HUES64 (cell line): ENCODE measurements at regions not wholly inside any gene's neighbourhood (a gene's known extent, or its start where the extent isn't known, plus 50 kb on each side); places are given as distances from the start of the nearest gene placed in this dataset.

Source experiments
- H3K27ac ChIP-seq: 2 replicates; pipeline ENCODE4 v1.7.0; 2013; ENCODE audit warnings: low read depth, low read length, inconsistent platforms
- H3K27me3 ChIP-seq: 2 replicates; pipeline ENCODE4 v1.6.1; 2013; ENCODE audit warnings: mild to moderate bottlenecking, low read length; ENCODE audit not compliant: insufficient read depth
- H3K36me3 ChIP-seq: 2 replicates; pipeline ENCODE4 v1.6.1; 2013; ENCODE audit warnings: mild to moderate bottlenecking, low read length; ENCODE audit not compliant: insufficient read depth
- H3K4me1 ChIP-seq: 2 replicates; pipeline ENCODE4 v1.6.1; 2013; ENCODE audit warnings: mild to moderate bottlenecking, low read length, moderate library complexity; ENCODE audit not compliant: insufficient read depth
- H3K4me3 ChIP-seq: 2 replicates; pipeline ENCODE4 v1.5.1; 2013; ENCODE audit warnings: mild to moderate bottlenecking, low read length, moderate library complexity
- H3K9ac ChIP-seq: 2 replicates; pipeline ENCODE4 v1.6.1; 2013; ENCODE audit warnings: mild to moderate bottlenecking, low read depth, low read length
- H3K9me3 ChIP-seq: 2 replicates; pipeline ENCODE4 v1.6.1; 2013; ENCODE audit warnings: low read depth, low read length; ENCODE audit not compliant: insufficient read depth
- WGBS: fragments of 150-250, 120-280 bp; methylation state at CpG from one replicate; pipeline ENCODE4 v1.1.7; 2013; ENCODE audit warnings: missing lambda C conversion rate; 5-methylcytosine and 5-hydroxymethylcytosine counted together

GRCh38 chr7:47100817-47101435 lies 481.0 kb downstream of the TNS3 start:
- Histone ChIP-seq H3K36me3 (no peaks in the 10 kb centered on the region), H3K27ac (no peak overlapping the region), H3K4me3 (no peak overlapping the region), H3K27me3 (no peaks in the 10 kb centered on the region), H3K9ac (no peak overlapping the region), H3K9me3 (no peaks in the 10 kb centered on the region), H3K4me1 (no peaks in the 10 kb centered on the region)
- WGBS = 45% methylated on average over 5 of the region's 5 CpGs

GRCh38 chr7:47100148-47100816 lies 481.6 kb downstream of the TNS3 start:
- 98% methylated on average over 4 of the region's 5 CpGs for WGBS
- Histone ChIP-seq H3K27me3 (no peaks in the 10 kb centered on the region), H3K9ac (no peak overlapping the region), H3K27ac (no peak overlapping the region), H3K9me3 (no peaks in the 10 kb centered on the region), H3K4me3 (no peak overlapping the region), H3K36me3 (no peaks in the 10 kb centered on the region), H3K4me1 (no peaks in the 10 kb centered on the region)

- no peaks in the 10 kb centered on the region for H3K9me3 ChIP-seq
- H3K27ac ChIP-seq = no peak overlapping the region
- no peak overlapping the region for H3K9ac ChIP-seq
- H3K27me3 ChIP-seq = no peaks in the 10 kb centered on the region
- H3K4me3 ChIP-seq = no peak overlapping the region
- no peaks in the 10 kb centered on the region for H3K4me1 ChIP-seq
- WGBS = 94% methylated on average over 1 of the region's 2 CpGs
- no peaks in the 10 kb centered on the region for H3K36me3 ChIP-seq
Observed at GRCh38 chr7:47097431-47097830, 484.5 kb downstream of the TNS3 start.

GRCh38 chr7:47095946-47096345 lies 486.0 kb downstream of the TNS3 start:
- H3K4me1 ChIP-seq = no peaks in the 10 kb centered on the region
- WGBS = 89% methylated on average over 1 of the region's 1 CpG

GRCh38 chr7:47094462-47094861 lies 487.4 kb downstream of the TNS3 start:
- H3K9ac ChIP-seq = no peak overlapping the region

More at GRCh38 chr7:47095946-47096345, 486.0 kb downstream of the TNS3 start:
- Histone ChIP-seq H3K9ac (no peak overlapping the region), H3K27ac (no peak overlapping the region), H3K27me3 (no peaks in the 10 kb centered on the region), H3K9me3 (no peaks in the 10 kb centered on the region), H3K4me3 (no peak overlapping the region), H3K36me3 (no peaks in the 10 kb centered on the region)

GRCh38 chr7:47093320-47094234 lies 488.3 kb downstream of the TNS3 start:
- 92% methylated on average over 6 of the region's 7 CpGs for WGBS
- no peaks in the 10 kb centered on the region for H3K4me1 ChIP-seq
- H3K9ac ChIP-seq = no peak overlapping the region
- no peak overlapping the region for H3K4me3 ChIP-seq
- H3K36me3 ChIP-seq = no peaks in the 10 kb centered on the region
- H3K27ac ChIP-seq = no peak overlapping the region
- no peaks in the 10 kb centered on the region for H3K9me3 ChIP-seq
- H3K27me3 ChIP-seq = 0 out of 2 replicates have a peak, but pooled peaks cover under 1% of the 10 kb centered on the region

More at GRCh38 chr7:47094462-47094861, 487.4 kb downstream of the TNS3 start:
- 93% methylated on average over 7 of the region's 7 CpGs for WGBS
- H3K4me3 ChIP-seq = no peak overlapping the region
- no peaks in the 10 kb centered on the region for H3K9me3 ChIP-seq
- no peaks in the 10 kb centered on the region for H3K4me1 ChIP-seq
- no peaks in the 10 kb centered on the region for H3K27me3 ChIP-seq
- H3K36me3 ChIP-seq = no peaks in the 10 kb centered on the region
- H3K27ac ChIP-seq = no peak overlapping the region

GRCh38 chr7:47092336-47092735 lies 489.6 kb downstream of the TNS3 start:
- Histone ChIP-seq H3K36me3 (no peaks in the 10 kb centered on the region), H3K27me3 (peaks cover 7% of the 10 kb centered on the region; the same call in 1 of the 2 replicates)

GRCh38 chr7:47091141-47091540 lies 490.8 kb downstream of the TNS3 start:
- WGBS = 81% methylated on average over 3 of the region's 3 CpGs
- H3K4me3 ChIP-seq = no peak overlapping the region

More at GRCh38 chr7:47092336-47092735, 489.6 kb downstream of the TNS3 start:
- Histone ChIP-seq H3K9ac (no peak overlapping the region), H3K9me3 (no peaks in the 10 kb centered on the region), H3K27ac (no peak overlapping the region), H3K4me3 (no peak overlapping the region), H3K4me1 (no peaks in the 10 kb centered on the region)

GRCh38 chr7:47089461-47089860 lies 492.4 kb downstream of the TNS3 start:
- Histone ChIP-seq H3K9me3 (no peaks in the 10 kb centered on the region), H3K4me3 (no peak overlapping the region), H3K27ac (no peak overlapping the region), H3K4me1 (no peaks in the 10 kb centered on the region), H3K9ac (no peak overlapping the region), H3K36me3 (no peaks in the 10 kb centered on the region), H3K27me3 (peaks cover 7% of the 10 kb centered on the region; the same call in 1 of the 2 replicates)
- WGBS = 86% methylated on average over 6 of the region's 6 CpGs

More at GRCh38 chr7:47091141-47091540, 490.8 kb downstream of the TNS3 start:
- H3K36me3 ChIP-seq = no peaks in the 10 kb centered on the region
- H3K27me3 ChIP-seq = peaks cover 7% of the 10 kb centered on the region; the same call in 1 of the 2 replicates
- no peaks in the 10 kb centered on the region for H3K9me3 ChIP-seq
- no peaks in the 10 kb centered on the region for H3K4me1 ChIP-seq
- H3K27ac ChIP-seq = no peak overlapping the region
- no peak overlapping the region for H3K9ac ChIP-seq

- H3K4me1 ChIP-seq = no peaks in the 10 kb centered on the region
- no CpG with 5 or more reads among the region's 1 CpG for WGBS
- H3K36me3 ChIP-seq = no peaks in the 10 kb centered on the region
Observed at GRCh38 chr7:47089068-47089417, 492.9 kb downstream of the TNS3 start.

More at GRCh38 chr7:47089068-47089417, 492.9 kb downstream of the TNS3 start:
- Histone ChIP-seq H3K27ac (no peak overlapping the region), H3K4me3 (no peak overlapping the region), H3K27me3 (peaks cover 7% of the 10 kb centered on the region; the same call in 1 of the 2 replicates), H3K9me3 (no peaks in the 10 kb centered on the region), H3K9ac (no peak overlapping the region)
